ENCODE measurements at regions not wholly inside any gene's neighbourhood (a gene's known extent, or its start where the extent isn't known, plus 50 kb on each side); places are given as distances from the start of the nearest gene placed in this dataset.
"Not testable (repeated sequence)": the region's sequence is repeated elsewhere in the genome, so short reads cannot be mapped to it uniquely, and the experiment has no call there.

GRCh38 chr5:174951151-174951780, 226.9 kb downstream of the MSX2 start:
- Mint-ChIP-seq H3K9me3 (no peaks in the 10 kb centered on the region), H3K36me3 (ENCODE audit: low read depth) (no peaks in the 10 kb centered on the region), H3K4me3 (no peak overlapping the region), H3K4me1 (no peaks in the 10 kb centered on the region), H3K27me3 (peaks cover 5% of the 10 kb centered on the region), H3K27ac (no peak overlapping the region)
- DNase-seq (peak; percentile 45), ATAC-seq (peak; percentile 67)

GRCh38 chr5:174947548-174947947, 223.2 kb downstream of the MSX2 start:
- Mint-ChIP-seq H3K27ac (no peak overlapping the region), H3K4me3 (no peak overlapping the region), H3K36me3 (ENCODE audit: low read depth) (no peaks in the 10 kb centered on the region), H3K4me1 (no peaks in the 10 kb centered on the region), H3K9me3 (no peaks in the 10 kb centered on the region), H3K27me3 (peaks cover 7% of the 10 kb centered on the region)
- DNase-seq (no peak), ATAC-seq (no peak)

- H3K9me3 Mint-ChIP-seq = no peaks in the 10 kb centered on the region
- DNase-seq = no peak
- peaks cover 9% of the 10 kb centered on the region for H3K27me3 Mint-ChIP-seq
- no peak for ATAC-seq
- no peaks in the 10 kb centered on the region for H3K36me3 Mint-ChIP-seq (ENCODE audit: low read depth)
- no peak overlapping the region for H3K4me3 Mint-ChIP-seq
- H3K4me1 Mint-ChIP-seq = no peaks in the 10 kb centered on the region
- H3K27ac Mint-ChIP-seq = no peak overlapping the region
Observed at GRCh38 chr5:174945853-174946252, 221.5 kb downstream of the MSX2 start.

- no peaks in the 10 kb centered on the region for H3K4me1 Mint-ChIP-seq
- ATAC-seq (no peak), DNase-seq (no peak)
- H3K4me3 Mint-ChIP-seq = no peak overlapping the region
- H3K36me3 Mint-ChIP-seq (ENCODE audit: low read depth) = no peaks in the 10 kb centered on the region
- no peaks in the 10 kb centered on the region for H3K9me3 Mint-ChIP-seq
- no peak overlapping the region for H3K27ac Mint-ChIP-seq
- H3K27me3 Mint-ChIP-seq = peaks cover 9% of the 10 kb centered on the region
Observed at GRCh38 chr5:174943785-174944184, 219.4 kb downstream of the MSX2 start.

GRCh38 chr5:174943002-174943401, 218.6 kb downstream of the MSX2 start:
- not testable (repeated sequence) for H3K36me3 Mint-ChIP-seq (ENCODE audit: low read depth); H3K4me1 Mint-ChIP-seq; H3K27ac Mint-ChIP-seq; H3K9me3 Mint-ChIP-seq; DNase-seq; H3K27me3 Mint-ChIP-seq; ATAC-seq; H3K4me3 Mint-ChIP-seq

- no peak overlapping the region for H3K27ac Mint-ChIP-seq
- H3K36me3 Mint-ChIP-seq (ENCODE audit: low read depth) = no peaks in the 10 kb centered on the region
- H3K9me3 Mint-ChIP-seq = no peaks in the 10 kb centered on the region
- DNase-seq = no peak
- no peak for ATAC-seq
- no peak overlapping the region for H3K4me3 Mint-ChIP-seq
- H3K27me3 Mint-ChIP-seq = peaks cover 14% of the 10 kb centered on the region
- H3K4me1 Mint-ChIP-seq = no peaks in the 10 kb centered on the region
Observed at GRCh38 chr5:174937201-174938123, 213.1 kb downstream of the MSX2 start.

GRCh38 chr5:174935854-174936474, 211.6 kb downstream of the MSX2 start:
- no peak for ATAC-seq
- H3K4me3 Mint-ChIP-seq = no peak overlapping the region

GRCh38 chr5:174931033-174931432, 206.7 kb downstream of the MSX2 start:
- H3K27me3 Mint-ChIP-seq; DNase-seq; H3K4me1 Mint-ChIP-seq; H3K27ac Mint-ChIP-seq; ATAC-seq; H3K9me3 Mint-ChIP-seq; H3K36me3 Mint-ChIP-seq (ENCODE audit: low read depth); H3K4me3 Mint-ChIP-seq: not testable (repeated sequence)

More at GRCh38 chr5:174935854-174936474, 211.6 kb downstream of the MSX2 start:
- H3K27me3 Mint-ChIP-seq = peaks cover 7% of the 10 kb centered on the region
- no peaks in the 10 kb centered on the region for H3K36me3 Mint-ChIP-seq (ENCODE audit: low read depth)
- H3K9me3 Mint-ChIP-seq = no peaks in the 10 kb centered on the region
- no peaks in the 10 kb centered on the region for H3K4me1 Mint-ChIP-seq
- no peak overlapping the region for H3K27ac Mint-ChIP-seq
- DNase-seq = peak; percentile 59

- peaks cover 2% of the 10 kb centered on the region for H3K27me3 Mint-ChIP-seq
- H3K9me3 Mint-ChIP-seq = no peaks in the 10 kb centered on the region
- DNase-seq = no peak
- H3K36me3 Mint-ChIP-seq (ENCODE audit: low read depth) = no peaks in the 10 kb centered on the region
- H3K4me1 Mint-ChIP-seq = peaks cover 2% of the 10 kb centered on the region
- ATAC-seq = no peak
- H3K27ac Mint-ChIP-seq = no peak overlapping the region
- H3K4me3 Mint-ChIP-seq = no peak overlapping the region
Observed at GRCh38 chr5:174925586-174925985, 201.2 kb downstream of the MSX2 start.

- no peak overlapping the region for H3K4me3 Mint-ChIP-seq
Observed at GRCh38 chr5:174922955-174923354, 198.6 kb downstream of the MSX2 start.

GRCh38 chr5:174920906-174921550, 196.6 kb downstream of the MSX2 start:
- no peaks in the 10 kb centered on the region for H3K27me3 Mint-ChIP-seq
- DNase-seq = no peak
- ATAC-seq = no peak
- H3K36me3 Mint-ChIP-seq (ENCODE audit: low read depth) = no peaks in the 10 kb centered on the region
- H3K27ac Mint-ChIP-seq = no peak overlapping the region
- no peaks in the 10 kb centered on the region for H3K9me3 Mint-ChIP-seq
- H3K4me3 Mint-ChIP-seq = no peak overlapping the region
- H3K4me1 Mint-ChIP-seq = peaks cover 2% of the 10 kb centered on the region

More at GRCh38 chr5:174922955-174923354, 198.6 kb downstream of the MSX2 start:
- H3K36me3 Mint-ChIP-seq (ENCODE audit: low read depth) = no peaks in the 10 kb centered on the region
- peaks cover 2% of the 10 kb centered on the region for H3K4me1 Mint-ChIP-seq
- ATAC-seq (no peak), DNase-seq (no peak)
- H3K9me3 Mint-ChIP-seq = no peaks in the 10 kb centered on the region
- H3K27ac Mint-ChIP-seq = no peak overlapping the region
- no peaks in the 10 kb centered on the region for H3K27me3 Mint-ChIP-seq

GRCh38 chr5:174919351-174919750, 195.0 kb downstream of the MSX2 start:
- Mint-ChIP-seq H3K27ac (no peak overlapping the region), H3K4me3 (no peak overlapping the region), H3K4me1 (peaks cover 2% of the 10 kb centered on the region), H3K36me3 (ENCODE audit: low read depth) (no peaks in the 10 kb centered on the region), H3K9me3 (no peaks in the 10 kb centered on the region), H3K27me3 (peaks cover under 1% of the 10 kb centered on the region)
- DNase-seq (no peak), ATAC-seq (no peak)

GRCh38 chr5:174918655-174919054, 194.3 kb downstream of the MSX2 start:
- Mint-ChIP-seq H3K4me3 (no peak overlapping the region), H3K9me3 (no peaks in the 10 kb centered on the region), H3K4me1 (peaks cover 2% of the 10 kb centered on the region), H3K27ac (no peak overlapping the region), H3K36me3 (ENCODE audit: low read depth) (no peaks in the 10 kb centered on the region), H3K27me3 (peaks cover 2% of the 10 kb centered on the region)
- no peak for DNase-seq
- ATAC-seq = no peak

GRCh38 chr5:174917976-174918554, 193.7 kb downstream of the MSX2 start:
- Mint-ChIP-seq H3K36me3 (ENCODE audit: low read depth) (no peaks in the 10 kb centered on the region), H3K27me3 (peaks cover 2% of the 10 kb centered on the region), H3K9me3 (no peaks in the 10 kb centered on the region), H3K27ac (no peak overlapping the region), H3K4me3 (no peak overlapping the region), H3K4me1 (peaks cover 2% of the 10 kb centered on the region)
- ATAC-seq (no peak), DNase-seq (no peak)
